HepG2 (cell line): ENCODE measurements at regions not wholly inside any gene's neighbourhood (a gene's known extent, or its start where the extent isn't known, plus 50 kb on each side); places are given as distances from the start of the nearest gene placed in this dataset.

Experiments
- ATAC-seq: fragments of 200-7000 bp; cut with Tn5 transposase; 3 replicates; pipeline ENCODE4 v1.9.1; 2020; ENCODE audit warnings: mild to moderate bottlenecking, moderate library complexity
- BruUV-seq: library from RNA; stranded (reverse); fragments of 400-500 nt; replicated peaks from 2 replicates; lab custom pipeline; 2021; lab: Mats Ljungman, UMichigan
- CTCF ChIA-PET: fragments of 300-600 bp; formaldehyde crosslinking; extraction: SDS; loops from one replicate; lab custom pipeline; 2021; ENCODE audit warnings: low total read pairs, inconsistent platforms, low intra/inter-chr PET ratio; lab: Yijun Ruan, JAX
- POLR2A ChIA-PET: fragments of 350-600 bp; sonication (Branson Sonifier 250); formaldehyde crosslinking; loops from one replicate; lab custom pipeline; 2020; ENCODE audit warnings: antibody characterized with exemption, inconsistent platforms; lab: Yijun Ruan, JAX
- DNase-seq: peaks from one replicate; pipeline ENCODE4 v3.0.0-alpha.2; 2015; ENCODE audit warnings: low spot score
- FAIRE-seq: peaks from 3 replicates; lab custom pipeline; 2011; peaks lifted over from hg19 to GRCh38; lab: Jason Lieb, UNC
- H2AFZ ChIP-seq: one replicate; pipeline ENCODE4 v1.6.1; 2011; ENCODE audit warnings: low read length, inconsistent platforms
- H3K27ac ChIP-seq: fragments of 300-600 bp; 3 replicates; pipeline ENCODE4 v1.8.0; 2011; ENCODE audit warnings: mixed run types, mild to moderate bottlenecking, mixed read lengths, low read length, inconsistent platforms; ENCODE audit not compliant: insufficient read depth; ENCODE audit errors: extremely low read length
- H3K27me3 ChIP-seq, 2 experiments: fragments of 200-600 bp in 1 of 2; 2 replicates in 1 of 2; 3 replicates in 1 of 2; pipeline versions ENCODE4 v1.6.0 to v1.8.0; 2011; ENCODE audit warnings: low read length in 2 of 2, mild to moderate bottlenecking in 2 of 2, moderate library complexity in 2 of 2, inconsistent platforms in 1 of 2; ENCODE audit not compliant: insufficient read depth in 2 of 2, control insufficient read depth in 1 of 2
- H3K36me3 ChIP-seq, 2 experiments: fragments of 200-600 bp in 1 of 2; replicated peaks in 1 of 2; 2 replicates in 1 of 2; 3 replicates in 1 of 2; pipeline versions ENCODE4 v1.5.1 to v1.8.0; 2011; ENCODE audit warnings: low read length in 2 of 2, inconsistent platforms in 1 of 2; ENCODE audit not compliant: insufficient read depth in 2 of 2, control insufficient read depth in 1 of 2
- H3K4me1 ChIP-seq: 2 replicates; pipeline ENCODE4 v1.5.1; 2012; ENCODE audit warnings: low read length, inconsistent platforms; ENCODE audit not compliant: insufficient read depth
- H3K4me2 ChIP-seq: 2 replicates; pipeline ENCODE4 v1.6.0; 2011; ENCODE audit warnings: low read depth, low read length, inconsistent platforms
- H3K4me3 ChIP-seq, 3 experiments: fragments of 200-600 bp in 1 of 3; sonication (generic), shearing (Covaris generic) in 1 of 3; replicated peaks in 1 of 3; 2 replicates each; pipeline ENCODE4 v1.5.1; 2011 to 2016; ENCODE audit warnings: low read length in 3 of 3, inconsistent platforms in 2 of 3, low read depth in 2 of 3, mild to moderate bottlenecking in 2 of 3, control low read depth in 1 of 3, mixed read lengths in 1 of 3; ENCODE audit not compliant: insufficient read depth in 1 of 3
- H3K79me2 ChIP-seq: one replicate; pipeline ENCODE4 v1.6.1; 2011; ENCODE audit warnings: low read length, inconsistent platforms; ENCODE audit not compliant: insufficient read depth
- H3K9ac ChIP-seq: 2 replicates; pipeline ENCODE4 v1.6.0; 2011; ENCODE audit warnings: mild to moderate bottlenecking, low read depth, low read length, inconsistent platforms; ENCODE audit not compliant: insufficient read depth
- H3K9me3 ChIP-seq: 2 replicates; pipeline ENCODE4 v1.5.1; 2012; ENCODE audit warnings: mild to moderate bottlenecking, low read length
- H4K20me1 ChIP-seq: 2 replicates; pipeline ENCODE4 v1.6.0; 2011; ENCODE audit warnings: inconsistent platforms, mild to moderate bottlenecking, low read length, moderate library complexity; ENCODE audit not compliant: insufficient read depth
- HMG20B ChIP-seq: conservative IDR thresholded peaks from 2 replicates; pipeline ENCODE4 v1.6.1; 2016; ENCODE audit warnings: missing genetic modification reagents, missing compliant biosample characterization
- PAXIP1 ChIP-seq: sonication (generic); formaldehyde crosslinking; conservative IDR thresholded peaks from 2 replicates; pipeline ENCODE4 v1.4.0; 2020; ENCODE audit warnings: mild to moderate bottlenecking, missing genetic modification reagents, moderate library complexity
- PREB ChIP-seq: sonication (generic); formaldehyde crosslinking; IDR thresholded peaks from 2 replicates; pipeline ENCODE4 v1.4.0; 2020; ENCODE audit warnings: missing genetic modification reagents
- RXRA ChIP-seq: sonication (generic); formaldehyde crosslinking; IDR thresholded peaks from 2 replicates; pipeline ENCODE4 v1.5.1; 2020; ENCODE audit warnings: missing genetic modification reagents
- YY1 ChIP-seq: IDR thresholded peaks from 2 replicates; pipeline ENCODE4 v1.6.1; 2011; ENCODE audit warnings: low read length, low read depth, moderate library complexity, mild to moderate bottlenecking; ENCODE audit not compliant: insufficient read depth, insufficient replicate concordance
- ZNF17 ChIP-seq: sonication (generic); formaldehyde crosslinking; IDR thresholded peaks from 2 replicates; pipeline ENCODE4 v1.5.0; 2020; ENCODE audit warnings: mild to moderate bottlenecking, missing genetic modification reagents
- ZNF510 ChIP-seq: sonication (generic); formaldehyde crosslinking; IDR thresholded peaks from 2 replicates; pipeline ENCODE4 v1.4.0; 2020; ENCODE audit warnings: low read depth, mild to moderate bottlenecking, missing genetic modification reagents
- ZNF761 ChIP-seq: sonication (generic); formaldehyde crosslinking; conservative IDR thresholded peaks from 2 replicates; pipeline ENCODE4 v1.4.0; 2020; ENCODE audit warnings: mild to moderate bottlenecking, missing genetic modification reagents
- WGBS: methylation state at CpG from one replicate; pipeline ENCODE4 v1.1.6; 2017; ENCODE audit warnings: low lambda C conversion rate; 5-methylcytosine and 5-hydroxymethylcytosine counted together
- in situ Hi-C: cut with HindIII; loops from 2 replicates; pipeline ENCODE4 v1.10.0; 2017; ENCODE audit warnings: low pct_unique_long_range_greater_than_20kb; ENCODE audit not compliant: extremely low pct_ligation_motif_present
- intact Hi-C: fragments of 100-400 bp; cut with micrococcal nuclease; formaldehyde crosslinking; loops from one replicate; pipeline ENCODE4 v1.10.0; 2022; ENCODE audit not compliant: unreplicated experiment

- DNase-seq = no peak
- BruUV-seq = no TSS peak
Measured at GRCh38 chr1:215358356-215358755, 208.7 kb upstream of the KCTD3 start.

GRCh38 chr1:215360031-215360430, 207.1 kb upstream of the KCTD3 start:
- POLR2A ChIA-PET = no interaction called here
- CTCF ChIA-PET = no interaction called here

More at GRCh38 chr1:215358356-215358755, 208.7 kb upstream of the KCTD3 start:
- no peak overlapping the region for H2AFZ ChIP-seq
- FAIRE-seq (no peak), ATAC-seq (no peak)
- H3K27me3 ChIP-seq = no peaks in the 10 kb centered on the region
- POLR2A ChIA-PET = no interaction called here
- intact Hi-C loops (no loop called here), in situ Hi-C loops (no loop called here)
- CTCF ChIA-PET = no interaction called here
- H3K36me3 ChIP-seq = no peaks in the 10 kb centered on the region
- no peaks in the 10 kb centered on the region for H3K79me2 ChIP-seq
- no peak overlapping the region for H3K4me3 ChIP-seq
- H3K27ac ChIP-seq = no peak overlapping the region
- no peaks in the 10 kb centered on the region for H3K9me3 ChIP-seq
- H3K9ac ChIP-seq = no peak overlapping the region
- H3K4me2 ChIP-seq = no peak overlapping the region
- no peaks in the 10 kb centered on the region for H4K20me1 ChIP-seq
- H3K4me1 ChIP-seq = no peaks in the 10 kb centered on the region
- 0% methylated on average over 1 of the region's 1 CpG for WGBS
- no peak for TF ChIP-seq ZNF510 (CRISPR knock-in tag)
- TF ChIP-seq, all 625 proteins: peak for 0

More at GRCh38 chr1:215360031-215360430, 207.1 kb upstream of the KCTD3 start:
- H3K79me2 ChIP-seq = no peaks in the 10 kb centered on the region
- FAIRE-seq = no peak
- H3K4me1 ChIP-seq = no peaks in the 10 kb centered on the region
- no peak overlapping the region for H3K4me3 ChIP-seq
- H3K27ac ChIP-seq = no peak overlapping the region
- BruUV-seq = no TSS peak
- H3K4me2 ChIP-seq = no peak overlapping the region
- no peaks in the 10 kb centered on the region for H3K9me3 ChIP-seq
- H2AFZ ChIP-seq = no peak overlapping the region
- H3K9ac ChIP-seq = no peak overlapping the region
- intact Hi-C loops (no loop called here), in situ Hi-C loops (no loop called here)
- no peaks in the 10 kb centered on the region for H3K36me3 ChIP-seq
- no peak for DNase-seq
- TF ChIP-seq ZNF17 (CRISPR knock-in tag) = no peak
- no peak for TF ChIP-seq HMG20B
- no peak for TF ChIP-seq PREB (CRISPR knock-in tag)
- TF ChIP-seq RXRA (CRISPR knock-in tag) = no peak
- TF ChIP-seq YY1 = no peak
- no peak for TF ChIP-seq PAXIP1
- TF ChIP-seq ZNF761 (CRISPR knock-in tag) = no peak
- H4K20me1 ChIP-seq = no peaks in the 10 kb centered on the region
- H3K27me3 ChIP-seq = no peaks in the 10 kb centered on the region
- no peak for ATAC-seq
